HG03025 (cell line): ENCODE measurements at regions not wholly inside any gene's neighbourhood (a gene's known extent, or its start where the extent isn't known, plus 50 kb on each side); places are given as distances from the start of the nearest gene placed in this dataset.
"Not testable (repeated sequence)": the region's sequence is repeated elsewhere in the genome, so short reads cannot be mapped to it uniquely, and the experiment has no call there.

Experiments
- ATAC-seq: cut with Tn5 transposase; IDR thresholded peaks from one replicate; pipeline ENCODE4 v1.9.1; 2021; ENCODE audit warnings: mild to moderate bottlenecking, moderate library complexity; ENCODE audit not compliant: unreplicated experiment, low FRiP score

DNA sequence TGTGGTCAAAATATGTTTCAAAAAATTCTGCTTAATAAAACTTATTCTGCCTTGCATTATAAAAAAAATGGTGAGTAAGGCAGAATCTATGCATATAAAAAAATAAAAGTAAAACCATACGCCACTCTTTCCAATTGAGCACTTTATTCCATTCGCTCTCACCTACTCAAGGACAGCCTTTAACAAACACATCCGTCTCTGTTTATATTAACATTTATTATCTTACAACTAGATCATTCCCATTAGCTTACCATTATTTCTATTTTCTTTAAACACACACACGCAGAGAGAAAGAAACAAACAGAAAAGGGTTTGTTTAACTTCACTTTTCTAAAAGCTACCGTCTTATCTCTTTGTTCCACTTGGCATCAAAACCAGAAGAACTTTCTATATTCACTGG lies 598.9 kb upstream of the CHRM3 start:
- ATAC-seq: no peak

DNA sequence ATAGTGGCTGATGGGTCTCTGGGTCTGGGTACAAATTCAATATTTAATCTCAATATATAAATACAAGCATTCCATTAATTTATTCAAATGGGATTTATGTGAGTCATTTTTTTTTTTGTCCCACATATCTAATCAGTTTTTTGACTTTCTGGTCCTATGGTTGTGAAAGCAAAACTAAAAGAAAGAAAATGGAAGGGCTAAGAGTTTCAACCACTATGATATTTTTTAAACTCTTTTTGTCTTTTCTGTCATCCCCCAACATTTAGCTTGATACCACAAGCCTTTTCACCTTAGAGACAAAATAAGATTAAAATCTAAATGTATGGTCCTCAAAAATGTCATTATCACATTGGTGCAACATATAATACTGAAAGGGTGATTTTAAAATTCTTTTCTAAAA lies 602.7 kb upstream of the CHRM3 start:
- no peak for ATAC-seq

DNA sequence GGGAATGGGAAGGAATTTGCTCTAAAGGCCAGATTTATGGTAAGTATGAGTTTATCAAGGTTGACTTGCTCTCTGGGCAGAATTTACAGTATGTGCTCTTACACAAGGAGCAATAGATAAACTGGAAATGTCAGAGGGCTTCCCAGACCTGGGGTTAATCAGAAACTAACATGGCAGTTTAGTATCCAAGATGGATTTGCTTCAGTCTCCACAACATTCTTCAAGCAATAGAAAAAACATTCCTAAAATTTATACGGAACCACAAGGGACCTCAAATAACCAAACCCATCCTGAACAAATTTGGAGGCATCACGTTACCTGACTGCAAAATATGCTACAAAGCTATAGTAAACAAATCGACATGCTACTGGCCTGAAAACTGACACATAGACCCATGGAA lies 606.7 kb upstream of the CHRM3 start:
- ATAC-seq: no peak

DNA sequence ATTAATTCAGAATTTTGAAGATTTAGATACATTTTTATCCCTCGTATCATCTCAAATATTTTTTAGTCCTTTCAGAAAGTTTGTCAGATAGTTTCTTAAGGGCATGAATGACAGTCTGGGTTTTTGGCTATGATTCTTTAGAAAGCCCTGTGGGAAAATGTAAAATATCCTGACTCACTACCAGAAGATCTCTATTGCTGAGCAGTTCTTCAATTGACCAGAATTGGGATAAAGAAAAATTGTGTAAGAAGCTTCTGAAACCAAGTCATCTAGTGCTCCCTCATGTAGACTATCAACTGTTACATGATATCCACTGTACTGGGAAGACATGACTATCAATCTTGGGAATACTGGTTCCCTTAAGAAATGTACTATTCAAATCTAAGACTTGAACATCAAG lies 608.3 kb upstream of the CHRM3 start:
- ATAC-seq: no peak

DNA sequence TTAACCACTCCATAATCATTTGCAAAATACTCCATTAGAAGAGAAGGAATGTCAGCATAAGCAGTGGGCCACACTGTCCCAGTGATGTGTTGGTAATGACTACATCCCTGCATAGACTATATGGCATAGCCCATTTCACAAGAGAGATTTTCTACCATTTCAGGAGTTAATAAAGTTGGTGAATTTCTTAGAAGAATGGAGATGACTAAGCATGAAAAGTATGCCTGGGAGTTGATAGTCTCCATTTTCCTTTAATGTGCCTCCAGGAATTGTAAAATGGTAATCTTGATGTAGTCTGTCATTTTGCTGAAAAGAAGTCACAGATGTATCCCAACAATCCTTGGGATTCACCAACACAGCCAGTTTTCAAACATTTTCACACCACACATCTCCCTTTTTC lies 608.8 kb upstream of the CHRM3 start:
- ATAC-seq: no peak

DNA sequence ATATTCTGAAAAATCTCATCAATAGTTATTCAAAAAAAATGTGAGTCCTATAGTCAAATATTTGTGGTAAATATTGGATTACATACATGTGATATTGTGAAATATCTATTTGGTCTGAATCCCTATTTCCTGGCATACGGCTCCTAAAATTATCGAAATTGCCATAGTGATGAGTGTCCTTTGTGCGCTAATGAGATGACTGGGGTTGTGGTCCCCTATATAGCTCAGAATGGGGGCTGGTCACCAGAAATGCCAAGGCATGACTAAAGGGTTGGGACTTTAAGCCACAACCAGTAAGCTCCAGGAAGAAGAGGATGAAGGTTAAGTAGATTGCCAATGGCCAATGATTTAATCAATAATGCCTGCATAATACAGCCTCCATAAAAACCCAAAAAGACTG lies 610.2 kb upstream of the CHRM3 start:
- no peak for ATAC-seq

DNA sequence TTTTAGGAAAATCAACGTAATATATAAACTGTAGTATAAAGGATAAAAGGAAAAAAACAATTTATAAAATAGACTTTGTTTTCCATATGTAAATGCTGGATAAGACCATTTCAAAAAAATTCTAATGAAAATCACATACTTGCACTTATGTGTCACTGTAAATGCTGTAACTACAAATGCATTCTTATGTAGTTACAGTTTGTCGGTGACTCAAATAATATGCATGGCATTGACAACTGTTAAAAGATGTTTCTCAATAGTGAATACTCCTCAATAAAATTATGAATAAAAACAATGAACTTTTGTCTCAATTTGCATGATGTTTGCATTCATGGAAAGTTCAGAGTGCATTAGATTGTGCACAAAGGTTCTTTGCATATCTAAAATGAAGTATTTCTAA lies 614.0 kb upstream of the CHRM3 start:
- ATAC-seq: no peak

DNA sequence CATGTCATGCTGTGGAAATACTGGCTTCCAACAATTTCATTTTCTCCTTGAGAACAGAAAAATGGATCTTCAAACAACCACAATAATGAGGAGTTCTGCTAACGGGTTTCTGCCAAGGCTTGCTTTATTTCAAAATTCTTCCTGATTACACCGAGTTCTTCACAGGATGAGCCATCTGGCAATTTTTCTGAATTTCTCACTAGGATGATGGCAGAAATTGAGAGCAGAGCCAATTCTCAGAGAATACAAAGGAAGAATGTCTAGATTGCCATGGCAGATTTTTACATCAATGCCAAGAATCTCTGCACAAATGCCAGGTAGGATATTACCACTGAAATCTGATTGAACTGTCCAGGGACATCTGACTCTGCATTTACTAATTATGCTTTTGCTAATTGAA lies 619.0 kb upstream of the CHRM3 start:
- ATAC-seq: no peak

DNA sequence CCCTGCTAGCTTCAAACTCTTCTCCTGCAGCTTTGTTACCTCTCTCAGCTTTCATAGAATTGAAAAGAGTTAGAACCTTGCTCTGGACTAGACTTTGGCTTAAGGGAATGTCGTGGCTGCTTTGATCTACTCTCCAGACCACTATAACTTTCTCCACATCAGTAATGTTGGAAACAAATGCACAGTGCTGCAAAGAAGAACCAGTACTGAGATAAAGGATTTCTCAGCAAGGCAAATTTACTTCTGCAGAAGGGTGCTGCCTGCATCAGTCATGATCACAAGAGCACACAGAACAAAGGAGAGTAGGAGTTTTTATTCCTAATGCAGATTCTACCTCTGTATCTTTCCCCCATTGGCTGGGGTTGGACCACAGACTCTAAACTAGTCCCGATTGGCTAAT lies 621.6 kb upstream of the CHRM3 start:
- ATAC-seq: no peak

DNA sequence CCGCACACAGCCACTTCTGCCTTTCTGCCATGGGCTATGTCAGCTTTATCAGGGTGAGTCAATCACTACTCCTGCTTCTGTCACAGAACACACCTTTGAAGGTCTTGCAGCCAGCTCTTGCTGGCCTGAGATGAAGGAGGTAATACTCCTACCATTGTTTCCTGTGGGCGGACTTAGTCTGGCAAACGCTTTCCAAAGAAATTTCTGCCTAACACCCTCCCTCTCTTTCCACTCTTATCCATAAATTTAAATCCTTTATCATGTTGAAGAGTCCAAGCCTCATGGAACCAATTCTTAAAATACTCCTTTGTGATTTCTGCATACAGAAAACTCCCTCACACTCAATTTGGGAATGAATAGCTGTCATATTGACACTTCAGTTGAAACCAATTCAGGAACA lies 633.1 kb upstream of the CHRM3 start:
- ATAC-seq: no peak

DNA sequence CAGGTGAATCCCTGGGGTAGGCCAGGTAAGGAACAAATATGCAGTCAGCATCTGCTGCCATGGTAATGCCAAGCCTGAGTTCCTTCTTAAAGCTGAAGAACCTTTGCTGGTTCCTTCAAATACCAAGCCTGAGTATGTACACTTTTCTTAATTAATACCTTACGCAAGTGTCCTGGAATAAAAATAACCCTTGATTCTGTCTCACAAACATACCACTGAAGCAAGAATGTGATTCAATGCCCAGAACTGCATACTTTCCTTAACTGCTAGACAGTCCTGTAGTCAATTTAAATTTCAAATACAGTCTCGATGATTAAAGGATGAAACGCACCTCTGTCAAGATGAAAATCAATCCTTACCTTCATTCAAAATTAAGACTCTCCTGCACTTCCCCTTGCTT lies 634.0 kb upstream of the CHRM3 start:
- no peak for ATAC-seq

DNA sequence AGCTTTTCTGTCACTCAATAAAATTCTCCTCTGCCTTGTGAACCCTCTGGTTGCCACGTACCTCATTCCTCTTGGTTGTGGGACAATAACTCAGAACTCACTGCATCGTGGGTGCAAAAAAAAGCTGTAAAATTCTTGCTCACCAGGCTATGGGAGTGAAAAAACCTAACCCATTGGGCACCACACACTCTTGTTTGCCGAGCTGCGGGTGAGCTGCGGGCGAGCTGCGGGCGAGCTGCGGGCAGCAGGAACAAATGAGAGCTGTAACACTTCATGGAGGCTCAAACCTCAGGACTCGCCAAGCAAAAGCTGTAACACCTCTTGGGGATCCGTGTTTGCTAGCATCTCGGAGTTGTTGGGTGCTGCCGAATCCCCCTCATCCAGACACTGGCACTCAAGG lies 641.3 kb upstream of the CHRM3 start:
- no peak for ATAC-seq

DNA sequence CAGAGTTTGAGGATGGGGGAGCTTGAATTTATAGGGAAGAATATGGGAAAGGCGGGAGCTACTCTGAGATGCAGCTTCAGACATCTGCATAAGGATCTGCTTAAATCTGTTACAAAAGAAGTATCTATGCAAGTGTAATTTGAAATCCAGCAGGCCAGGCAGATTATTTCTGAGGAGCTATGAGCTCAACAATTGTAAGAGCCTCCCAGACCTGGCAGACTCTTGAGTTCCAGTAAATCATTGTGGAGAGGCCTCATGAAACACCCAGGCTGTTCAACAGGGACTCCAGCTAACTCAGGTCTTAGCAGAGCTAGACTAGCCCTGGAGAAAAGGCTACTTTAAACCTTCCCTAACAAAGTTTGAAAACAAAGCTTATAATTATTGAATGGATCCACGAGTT lies 647.5 kb upstream of the CHRM3 start:
- ATAC-seq: no peak

DNA sequence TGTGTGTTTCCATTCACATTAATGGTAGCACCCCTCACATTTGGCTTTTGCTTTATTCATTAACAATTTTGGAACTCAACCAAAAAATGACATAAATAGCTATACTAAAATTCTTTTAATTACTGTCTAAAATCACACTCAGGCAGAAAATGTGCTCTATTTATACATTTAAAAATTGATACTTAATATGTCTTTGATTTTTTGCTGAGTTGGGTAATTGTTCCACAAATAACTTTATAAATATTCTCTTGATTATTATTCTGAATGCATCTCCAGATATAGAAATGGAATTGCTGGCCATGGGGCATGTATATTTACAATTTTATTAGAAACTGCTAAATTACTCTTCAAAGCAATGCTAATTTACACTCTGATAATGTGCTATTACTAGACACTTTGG lies 658.7 kb upstream of the CHRM3 start:
- no peak for ATAC-seq

DNA sequence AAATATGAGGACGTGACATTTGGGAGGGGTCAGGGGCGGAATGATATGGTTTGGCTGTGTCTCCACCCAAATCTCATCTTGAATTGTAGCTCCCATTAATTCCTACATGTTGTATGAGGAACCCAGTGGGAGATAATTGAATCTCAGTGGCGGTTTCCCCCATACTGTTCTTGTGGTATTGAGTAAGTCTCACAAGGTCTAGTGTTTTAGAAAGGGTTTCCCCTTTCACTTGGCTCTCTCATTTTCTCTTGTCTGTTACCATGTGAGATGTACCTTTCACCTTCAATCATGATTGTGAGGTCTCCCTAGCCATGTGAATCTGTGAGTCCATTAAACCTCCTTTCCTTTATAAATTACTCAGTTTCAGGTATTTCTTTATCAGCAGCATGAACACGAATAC lies 663.6 kb upstream of the CHRM3 start:
- ATAC-seq: no peak

DNA sequence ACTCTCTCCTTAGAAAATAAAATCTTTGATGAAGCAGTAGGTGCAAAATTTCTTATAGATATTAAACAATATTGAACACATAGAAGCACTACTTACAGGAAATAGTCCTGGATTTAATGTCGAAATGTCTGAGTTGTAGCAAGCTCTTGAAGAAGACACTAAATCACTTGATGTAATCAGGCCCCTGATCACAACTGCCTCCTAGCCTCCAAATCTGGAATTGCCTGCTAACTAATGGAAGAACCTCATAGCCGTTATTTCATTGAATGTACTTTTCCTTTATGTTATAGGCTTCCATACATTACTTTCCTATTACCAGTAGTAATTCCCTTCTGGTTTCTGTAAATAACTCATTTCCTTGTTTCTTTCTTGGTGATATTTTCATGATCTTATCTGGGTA lies 675.7 kb upstream of the CHRM3 start:
- no peak for ATAC-seq

DNA sequence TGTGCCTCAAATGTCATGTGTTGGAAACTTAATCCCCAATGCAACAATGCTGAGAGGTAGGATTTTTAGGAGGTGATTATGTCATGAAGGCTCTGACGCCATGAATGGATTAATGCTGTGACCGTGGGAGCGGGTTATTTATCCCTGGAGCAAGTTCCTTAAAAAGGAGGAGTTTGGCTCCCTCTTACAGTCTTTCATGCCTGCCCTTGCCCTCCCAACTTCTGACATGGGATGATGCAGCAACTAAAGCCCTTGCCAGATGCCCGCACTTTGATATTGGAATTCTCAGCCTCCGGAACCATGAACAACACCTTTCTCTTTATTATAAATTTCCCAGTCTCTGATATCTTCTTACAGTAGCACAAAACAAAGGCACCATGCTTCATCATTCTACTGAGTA lies 685.3 kb upstream of the CHRM3 start:
- ATAC-seq: no peak

DNA sequence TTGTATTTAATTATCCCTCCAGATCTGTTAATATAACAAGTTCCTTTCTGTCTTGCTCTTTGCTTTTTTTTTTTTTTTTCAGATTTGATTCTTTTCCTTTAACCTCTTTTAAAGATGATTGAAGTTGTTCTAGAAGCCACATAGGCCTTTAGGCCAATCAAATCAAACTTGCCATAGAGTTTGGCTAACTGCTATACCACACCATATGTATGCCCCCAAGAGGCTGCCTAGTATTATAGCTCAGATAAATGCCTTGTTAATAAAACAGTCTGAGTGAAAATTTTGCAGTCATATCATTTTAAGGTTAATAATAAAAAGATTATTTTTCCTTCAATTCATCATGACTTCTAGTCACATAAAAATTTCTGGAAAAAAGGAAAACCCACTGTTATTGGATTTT lies 696.0 kb upstream of the CHRM3 start:
- ATAC-seq: no peak

DNA sequence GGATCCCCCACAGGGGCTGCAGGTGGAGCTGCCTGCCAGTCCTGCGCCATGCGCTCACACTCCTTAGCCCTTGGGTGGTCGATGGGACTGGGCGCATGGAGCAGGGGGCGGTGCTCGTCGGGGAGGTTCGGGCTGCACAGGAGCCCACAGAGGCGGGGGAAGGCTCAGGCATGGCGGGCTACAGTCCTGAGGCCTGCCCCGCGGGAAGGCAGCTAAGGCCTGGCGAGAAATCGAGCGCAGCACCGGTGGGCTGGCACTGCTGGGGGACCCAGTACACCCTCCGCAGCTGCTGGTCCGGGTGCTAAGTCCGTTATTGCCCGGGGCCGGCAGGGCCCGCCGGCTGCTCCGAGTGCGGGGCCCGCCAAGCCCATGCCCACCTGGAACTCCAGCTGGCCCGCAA lies 701.8 kb upstream of the CHRM3 start:
- not testable (repeated sequence) for ATAC-seq

DNA sequence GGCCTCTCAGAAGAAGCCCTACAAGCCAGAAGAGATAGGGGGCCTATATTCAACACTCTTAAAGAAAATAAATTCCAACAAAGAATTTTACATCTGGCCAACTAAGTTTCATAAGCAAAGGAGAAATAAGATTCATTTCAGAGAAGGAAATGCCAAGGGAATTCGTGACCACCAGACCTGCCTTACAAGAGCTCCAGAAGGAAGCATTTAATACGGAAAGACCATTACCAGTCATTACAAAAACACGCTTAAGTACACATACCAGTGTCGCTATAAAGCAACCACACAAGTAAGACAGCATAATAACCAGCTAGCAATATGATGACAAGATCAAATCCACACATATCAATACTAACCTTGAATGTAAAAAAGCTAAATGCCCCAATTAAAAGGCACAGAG lies 704.9 kb upstream of the CHRM3 start:
- ATAC-seq: no peak

DNA sequence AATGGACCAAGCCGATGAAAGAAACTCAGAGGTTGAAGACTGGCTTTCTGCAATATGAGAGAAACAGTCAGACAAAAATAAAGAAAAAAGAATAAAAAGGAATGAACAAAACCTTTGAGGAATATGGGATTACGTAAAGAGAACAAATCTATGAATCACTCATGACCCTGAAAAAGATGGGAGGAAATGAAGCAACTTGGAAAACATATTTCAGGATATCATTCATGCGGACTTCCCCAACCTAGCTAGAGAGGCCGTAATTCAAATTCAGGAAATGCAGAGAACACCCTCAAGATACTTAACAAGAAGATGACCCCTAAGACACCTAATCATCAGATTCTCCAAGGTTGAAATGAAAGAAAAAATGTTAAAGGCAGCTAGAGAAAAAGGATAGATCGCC lies 705.3 kb upstream of the CHRM3 start:
- ATAC-seq: no peak

DNA sequence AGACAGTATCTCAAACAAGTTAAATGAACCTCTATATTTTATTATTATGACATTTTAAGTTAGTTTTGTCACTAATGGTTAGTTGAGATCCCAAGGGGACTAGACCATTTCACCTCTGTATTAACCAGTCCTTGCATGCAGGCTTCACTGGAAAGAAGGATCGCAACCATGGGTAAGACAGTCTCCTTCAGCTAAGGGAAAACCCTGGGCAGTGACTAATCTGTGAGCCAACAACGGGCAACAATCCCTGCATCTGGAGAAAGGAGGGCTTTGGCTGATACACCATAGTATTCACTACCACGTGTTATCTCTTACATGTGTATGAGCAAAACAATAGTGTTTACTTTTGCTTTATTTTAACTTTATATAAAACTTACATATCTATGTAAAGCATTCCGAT lies 708.8 kb upstream of the CHRM3 start:
- no peak for ATAC-seq

DNA sequence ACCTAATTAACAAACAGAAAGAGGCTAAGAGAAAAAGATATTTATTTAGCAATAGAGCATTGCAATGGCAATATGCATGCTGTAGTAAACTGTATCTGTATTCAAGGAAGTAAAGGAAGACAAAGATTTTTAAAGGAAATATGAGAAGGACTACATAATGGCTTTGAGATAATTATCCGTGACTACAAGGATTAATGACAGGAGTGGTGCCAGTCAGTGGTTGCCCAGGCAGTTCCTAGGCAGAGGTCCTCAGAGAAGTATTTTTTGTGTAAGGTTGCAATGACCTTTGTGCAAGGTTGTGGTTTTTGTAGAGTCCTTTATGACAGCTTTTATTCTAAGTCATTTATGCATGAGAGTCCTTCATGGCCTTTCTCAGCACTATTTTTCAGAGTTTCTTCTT lies 711.1 kb upstream of the CHRM3 start:
- no peak for ATAC-seq

DNA sequence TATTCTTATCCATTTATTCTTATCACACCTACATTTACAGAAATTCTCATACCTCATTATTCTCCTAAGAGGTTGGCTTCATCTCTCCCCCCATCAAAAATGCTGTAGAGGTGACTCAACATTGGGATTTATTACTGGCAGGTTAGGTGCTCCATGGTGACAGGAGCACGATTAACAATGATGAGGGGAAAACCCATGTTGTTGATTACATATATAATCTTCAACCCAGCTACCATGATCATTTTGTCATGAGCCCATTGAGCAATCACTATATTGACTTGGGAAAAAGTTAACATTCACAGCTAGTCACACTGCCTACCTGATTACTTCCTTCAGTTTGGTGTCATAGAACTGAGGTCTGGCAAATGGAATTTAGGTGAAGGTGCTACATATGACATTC lies 712.1 kb upstream of the CHRM3 start:
- no peak for ATAC-seq
